Pancreas (tissue), 10 donors: ENCODE measurements at regions not wholly inside any gene's neighbourhood (a gene's known extent, or its start where the extent isn't known, plus 50 kb on each side); places are given as distances from the start of the nearest gene placed in this dataset.

Source experiments
- ATAC-seq, 4 donors: fragments of 200-7000 bp; cut with Tn5 transposase; one replicate each; pipeline versions ENCODE4 v1.8.0 to v1.9.1; 2020; ENCODE audit warnings: mild to moderate bottlenecking in 4 of 4, moderate library complexity in 4 of 4
- DNase-seq, 6 donors: peaks; one replicate each; pipeline ENCODE4 v3.0.0-alpha.2; 2020
- FAIRE-seq: peaks from 2 replicates; lab custom pipeline; 2012; peaks lifted over from hg19 to GRCh38; lab: Jason Lieb, UNC
- H3K27ac ChIP-seq, 4 donors: fragments of 200-600 bp; sonication (generic); 1 replicate in 3 of 4; 2 replicates in 1 of 4; pipeline versions ENCODE4 v1.5.0 to v1.8.0; 2020
- H3K27me3 ChIP-seq, 4 donors: fragments of 200-600 bp; one replicate each; pipeline ENCODE4 v1.8.0; 2021
- H3K36me3 ChIP-seq, 3 donors: fragments of 200-600 bp; sonication (generic) in 1 of 3; one replicate each; pipeline versions ENCODE4 v1.5.0 to v1.8.0; 2020 to 2021
- H3K4me1 ChIP-seq, 3 donors: fragments of 200-600 bp; one replicate each; pipeline ENCODE4 v1.8.0; 2021
- H3K4me3 ChIP-seq, 4 donors: fragments of 200-600 bp; sonication (generic) in 2 of 4; one replicate each; pipeline versions ENCODE4 v1.5.0 to v1.8.0; 2020 to 2021
- H3K9me3 ChIP-seq, 4 donors: fragments of 200-600 bp; one replicate each; pipeline ENCODE4 v1.8.0; 2021
- CTCF ChIP-seq, 4 donors: fragments of 200-600 bp; sonication (generic) in 3 of 4; IDR thresholded peaks; one replicate each; pipeline versions ENCODE4 v1.5.0 to v1.8.0; 2021; ENCODE audit warnings: antibody characterized with exemption in 4 of 4
- WGBS, 2 donors: extraction: QIAGEN DNeasy Blood & Tissue Kit; methylation state at CpG; one replicate each; pipeline ENCODE4 v1.1.7; 2013; 5-methylcytosine and 5-hydroxymethylcytosine counted together
- intact Hi-C, 3 donors: fragments of 100-400 bp; cut with DNase I; formaldehyde crosslinking; loops; one replicate each; pipeline versions ENCODE4 v1.11.1 to v1.14.2; 2022
- donor health status: healthy with polysubstance abuse.
- donor health status: DM: no; HTN: no; CAD: no; lungs with moderate emphysema.
- donor health status: DM: no; HTN: no; CAD: no.
- donor health status: control.
- donor health status: control.
- donor health status: Bipolar disorder and iron deficiency.
- donor health status: DM: yes; HTN: yes; CAD: no.
- donor health status: DM: no; HTN: no; CAD: no.
- donor health status: DM: no; HTN: no; CAD: no.
- donor health status: DM: yes; HTN: yes; CAD: no.

GRCh38 chr1:55718758-55719671, 503.9 kb upstream of the USP24 start:
- H3K4me3 ChIP-seq: no peak overlapping the region
- peaks cover 0 to 6% (median 0%) of the 10 kb centered on the region in 3 donors for H3K4me1 ChIP-seq
- FAIRE-seq (no peak), ATAC-seq (peak in 3 of 4 donors; percentile 65 to 75 (median 71)), DNase-seq (peak in 3 of 6 donors; percentile 7 to 22 (median 21))
- no peak overlapping the region for H3K27ac ChIP-seq
- WGBS, 2 donors: 53 to 57% methylated on average over 7 of the region's 7 CpGs
- H3K9me3 ChIP-seq: no peaks in the 10 kb centered on the region
- H3K27me3 ChIP-seq: no peaks in the 10 kb centered on the region
- no peaks in the 10 kb centered on the region for H3K36me3 ChIP-seq
- intact Hi-C loops: no loop called here
- TF ChIP-seq CTCF (IDR thresholded peaks at IDR 0.05): no peak

GRCh38 chr1:55717111-55717510, 501.9 kb upstream of the USP24 start:
- Histone ChIP-seq H3K27me3 (no peaks in the 10 kb centered on the region), H3K4me1 (peaks cover 0 to 6% (median 0%) of the 10 kb centered on the region in 3 donors), H3K36me3 (no peaks in the 10 kb centered on the region), H3K9me3 (no peaks in the 10 kb centered on the region), H3K4me3 (no peak overlapping the region), H3K27ac (no peak overlapping the region)
- no peak for FAIRE-seq
- TF ChIP-seq CTCF (IDR thresholded peaks at IDR 0.05): no peak
- intact Hi-C loops: no loop called here
- no peak for ATAC-seq
- no peak for DNase-seq
- 94 to 96% methylated on average over 3 of the region's 3 CpGs for WGBS, 2 donors

- no peak overlapping the region for H3K4me3 ChIP-seq
- FAIRE-seq: no peak
- WGBS, 2 donors: 97% methylated on average over 1 of the region's 1 CpG
- no peak for DNase-seq
- no peak for ATAC-seq
- peaks cover 0 to 6% (median 0%) of the 10 kb centered on the region in 3 donors for H3K4me1 ChIP-seq
- intact Hi-C loops: no loop called here
- no peak overlapping the region for H3K27ac ChIP-seq
- TF ChIP-seq CTCF (IDR thresholded peaks at IDR 0.05): no peak
- no peaks in the 10 kb centered on the region for H3K9me3 ChIP-seq
- no peaks in the 10 kb centered on the region for H3K36me3 ChIP-seq
- H3K27me3 ChIP-seq: no peaks in the 10 kb centered on the region
Measured at GRCh38 chr1:55716610-55717009, 501.4 kb upstream of the USP24 start.

- Histone ChIP-seq H3K4me3 (no peak overlapping the region), H3K27me3 (no peaks in the 10 kb centered on the region), H3K4me1 (peaks cover 0 to 6% (median 0%) of the 10 kb centered on the region in 3 donors), H3K36me3 (no peaks in the 10 kb centered on the region), H3K9me3 (no peaks in the 10 kb centered on the region), H3K27ac (no peak overlapping the region)
- WGBS, 2 donors: 50 to 68% methylated on average over 2 of the region's 2 CpGs
- FAIRE-seq: no peak
- no peak for DNase-seq
- no peak for ATAC-seq
- intact Hi-C loops: no loop called here
- TF ChIP-seq CTCF (IDR thresholded peaks at IDR 0.05): no peak
Measured at GRCh38 chr1:55716151-55716550, 501.0 kb upstream of the USP24 start.

GRCh38 chr1:55714230-55714629, 499.1 kb upstream of the USP24 start:
- H3K27me3 ChIP-seq: no peaks in the 10 kb centered on the region
- no peak for TF ChIP-seq CTCF (IDR thresholded peaks at IDR 0.05)
- H3K4me3 ChIP-seq: no peak overlapping the region
- peaks cover 0 to 6% (median 0%) of the 10 kb centered on the region in 3 donors for H3K4me1 ChIP-seq
- H3K27ac ChIP-seq: no peak overlapping the region
- H3K36me3 ChIP-seq: no peaks in the 10 kb centered on the region
- FAIRE-seq: no peak
- ATAC-seq: no peak
- no peak for DNase-seq
- 89 to 90% methylated on average over 3 of the region's 3 CpGs for WGBS, 2 donors
- H3K9me3 ChIP-seq: no peaks in the 10 kb centered on the region
- intact Hi-C loops: no loop called here
